NOMO-1 treated with DMSO at 0.1 percent for 48 hours (cell line): ENCODE measurements at regions not wholly inside any gene's neighbourhood (a gene's known extent, or its start where the extent isn't known, plus 50 kb on each side); places are given as distances from the start of the nearest gene placed in this dataset.
A peak's percentile ranks its signal among the peaks of the same experiment; 100 is the strongest.
"Not testable (repeated sequence)": the region's sequence is repeated elsewhere in the genome, so short reads cannot be mapped to it uniquely, and the experiment has no call there.

ENCODE experiments used
- DNase-seq: peaks from one replicate; lab custom pipeline; 2025; ENCODE audit not compliant: unreplicated experiment; lab: John Stamatoyannopoulos, UW

DNA sequence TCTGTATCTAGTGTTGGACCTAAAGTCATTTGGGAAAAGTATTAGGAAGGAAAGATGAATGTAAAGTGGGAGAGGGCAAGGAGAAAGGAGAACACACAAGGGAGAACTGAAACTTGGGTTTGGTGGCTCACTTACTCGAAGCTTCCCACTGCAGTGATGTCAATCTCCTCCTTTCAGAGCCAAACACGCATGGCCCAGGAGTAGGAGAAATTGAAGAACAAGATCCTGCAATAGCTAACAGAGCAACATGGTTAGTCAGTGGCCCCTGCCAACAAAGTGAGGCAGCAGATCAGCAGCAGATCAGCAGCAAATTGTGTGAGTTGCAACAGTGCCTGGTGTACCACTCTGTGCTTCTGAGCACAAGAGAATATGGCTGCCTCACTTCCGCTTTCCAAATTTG lies 366.4 kb downstream of the PSAT1 start:
- peak; percentile 16 for DNase-seq

DNA sequence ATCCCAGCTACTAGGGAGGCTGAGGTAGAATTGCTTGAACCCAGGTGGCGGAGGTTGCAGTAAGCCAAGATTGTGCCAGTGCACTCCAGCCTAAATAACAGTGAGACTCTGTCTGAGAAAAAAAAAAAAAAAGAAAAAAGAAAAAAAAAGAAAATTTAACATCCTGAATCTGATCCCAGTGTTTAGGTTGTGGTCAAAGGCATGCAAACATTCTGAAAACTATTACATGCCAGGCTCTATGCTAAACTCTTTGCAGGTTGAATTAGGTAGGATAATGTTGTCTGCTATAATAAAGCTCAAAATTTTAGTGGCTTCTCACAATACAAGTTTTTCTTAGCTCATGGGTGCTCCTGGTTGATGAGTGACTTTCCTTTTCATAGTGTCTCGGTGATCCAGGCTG lies 367.4 kb downstream of the PSAT1 start:
- DNase-seq = no peak

DNA sequence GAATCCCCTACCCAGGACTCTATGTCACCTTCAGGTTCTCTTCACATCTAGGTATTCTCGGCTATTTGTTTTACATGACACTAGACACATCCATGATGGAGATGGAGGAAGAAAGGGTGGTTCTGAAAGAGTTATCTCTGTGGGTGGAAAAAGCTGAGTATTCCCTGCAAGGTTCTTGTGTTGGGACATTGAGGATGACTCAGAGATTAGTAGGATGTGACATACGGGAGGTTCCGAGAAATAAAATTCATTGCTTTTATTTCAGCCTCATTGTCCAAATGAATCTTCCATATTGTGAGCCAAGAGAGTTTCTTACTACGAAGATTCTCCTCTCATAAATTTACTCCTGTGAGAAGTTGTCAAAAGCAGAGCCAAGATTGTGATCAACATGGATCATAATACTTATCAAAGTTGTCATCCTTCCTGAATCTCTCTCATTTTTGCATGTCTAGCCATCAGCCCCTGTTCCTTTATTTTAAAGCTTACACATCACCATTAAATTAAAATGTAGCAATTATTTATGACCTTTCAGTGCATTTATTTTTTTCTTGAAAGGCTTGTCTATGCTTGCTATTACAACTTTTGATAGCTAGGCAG lies 370.0 kb downstream of the PSAT1 start:
- no peak for DNase-seq

DNA sequence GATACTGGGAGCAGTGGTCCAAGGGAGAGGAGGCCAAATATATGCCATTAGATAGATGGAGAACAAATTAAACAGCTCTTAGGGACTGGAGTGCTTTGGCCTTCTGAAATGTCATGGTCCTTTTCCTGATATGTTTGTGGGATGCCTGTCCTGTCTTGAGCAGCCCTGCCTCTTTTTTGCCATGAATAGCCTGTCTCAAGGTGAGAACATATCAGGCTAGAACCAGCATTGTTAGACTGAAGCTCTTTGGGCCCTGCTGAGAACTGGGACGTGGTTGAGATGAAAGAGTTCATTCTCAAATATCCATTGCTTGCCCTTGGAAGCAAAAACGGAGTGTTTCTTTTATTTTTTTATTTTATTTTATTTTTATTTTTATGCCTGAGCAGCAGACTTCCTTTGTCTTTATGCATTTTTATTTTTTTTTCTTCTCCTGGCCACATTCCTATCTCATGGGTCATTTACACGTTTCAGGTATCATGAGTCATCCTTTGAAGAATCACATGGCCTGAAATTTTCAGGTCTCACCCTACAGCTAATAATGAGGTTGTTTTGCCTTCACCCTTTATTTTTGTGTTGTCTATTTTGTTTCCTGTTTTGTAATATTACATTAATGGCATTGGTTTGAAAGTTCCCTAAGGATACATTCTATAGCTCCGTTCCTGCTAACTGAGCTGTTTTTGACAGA lies 371.4 kb downstream of the PSAT1 start:
- DNase-seq = no peak

DNA sequence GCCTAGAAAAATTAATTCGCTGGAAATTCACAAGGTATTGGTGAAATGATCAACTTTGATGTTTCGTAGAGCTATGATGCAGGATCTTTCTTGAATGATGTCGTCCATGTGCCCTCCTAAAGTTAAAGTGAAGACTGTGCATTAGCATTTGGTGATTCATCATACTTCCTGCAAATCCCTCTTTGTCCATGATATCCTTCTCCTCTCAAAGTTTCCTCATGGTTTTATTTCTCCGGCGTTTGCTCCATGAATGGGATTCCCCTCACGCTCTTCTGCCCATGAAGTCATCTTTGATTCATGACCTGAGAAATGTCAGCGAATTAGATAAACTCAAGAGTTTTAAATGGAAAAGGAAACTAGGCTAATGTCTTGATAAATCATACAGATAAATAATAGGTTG lies 372.7 kb downstream of the PSAT1 start:
- no peak for DNase-seq

DNA sequence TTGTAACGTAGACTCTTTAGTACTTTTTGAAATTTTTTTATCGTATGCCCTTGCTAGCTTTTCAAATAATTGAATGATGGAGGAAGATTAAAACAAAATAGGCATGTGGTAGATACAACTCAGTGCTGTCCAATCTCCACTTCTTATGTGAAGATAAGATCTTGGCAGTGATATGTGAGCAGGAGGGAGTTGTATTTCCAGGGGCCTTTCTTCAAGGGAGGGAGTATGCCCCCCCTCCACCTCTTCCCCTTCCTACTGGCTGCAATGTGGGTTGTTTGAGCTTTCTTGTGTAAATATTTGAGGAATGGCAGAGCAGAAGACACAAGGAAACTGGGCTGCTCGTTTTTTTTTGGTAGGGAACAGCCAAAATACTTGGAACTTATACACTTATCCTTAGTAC lies 374.9 kb downstream of the PSAT1 start:
- DNase-seq = no peak

DNA sequence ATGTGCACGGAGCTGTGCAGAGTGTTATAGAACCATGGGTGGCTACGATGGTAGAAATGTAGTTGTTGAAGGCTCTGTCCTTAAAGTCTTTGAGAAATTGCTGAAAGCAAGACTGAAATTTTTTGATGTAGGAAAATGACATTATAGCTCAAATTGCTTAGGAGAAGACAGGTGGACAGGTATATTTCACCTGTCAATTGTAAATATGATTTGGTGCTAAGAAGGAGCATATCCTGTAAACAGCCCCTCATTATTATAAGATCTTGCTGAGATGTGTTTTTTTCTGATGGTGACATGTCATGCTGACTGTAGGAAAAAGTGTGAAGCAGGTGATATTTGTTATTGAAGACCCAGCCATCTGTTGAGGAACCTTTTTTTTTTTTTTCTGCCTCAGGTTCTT lies 377.9 kb downstream of the PSAT1 start:
- no peak for DNase-seq

DNA sequence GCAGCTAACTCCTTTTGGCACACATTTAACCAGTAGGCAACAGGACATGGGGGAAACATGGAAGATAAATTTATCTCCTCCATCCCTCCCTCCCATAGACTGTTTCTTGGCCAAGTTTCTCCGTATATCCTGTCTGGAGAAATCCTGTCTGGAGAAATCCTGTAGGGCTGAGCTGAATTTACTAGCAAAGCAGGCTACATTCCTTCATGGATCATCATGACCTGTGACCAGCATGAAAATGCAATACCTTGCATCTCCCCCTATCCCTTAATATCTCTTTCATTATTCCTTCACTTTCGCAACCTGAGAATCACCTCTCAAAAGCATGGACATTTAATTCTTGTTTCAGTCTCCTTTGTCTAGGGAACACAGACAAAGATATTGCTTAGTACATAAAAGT lies 379.1 kb downstream of the PSAT1 start:
- no peak for DNase-seq

DNA sequence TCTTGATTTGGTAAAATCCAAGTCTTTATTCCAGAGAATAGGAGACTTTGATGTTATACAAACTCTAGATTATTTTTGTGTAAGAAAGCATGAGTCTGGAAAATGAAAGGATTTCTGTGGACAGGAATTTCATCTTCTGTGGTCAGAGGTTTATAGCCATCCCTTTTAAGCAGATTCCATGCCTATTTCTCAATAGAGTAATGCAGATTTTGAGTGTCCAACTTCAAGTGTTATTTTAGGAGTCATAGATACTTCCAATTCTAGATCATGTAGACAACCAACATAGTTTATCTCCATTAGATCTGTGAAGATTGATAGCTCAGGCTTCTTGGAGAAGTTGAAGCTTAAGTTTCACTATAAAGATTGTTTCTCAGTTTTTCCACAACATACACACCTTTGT lies 379.7 kb downstream of the PSAT1 start:
- DNase-seq = no peak

DNA sequence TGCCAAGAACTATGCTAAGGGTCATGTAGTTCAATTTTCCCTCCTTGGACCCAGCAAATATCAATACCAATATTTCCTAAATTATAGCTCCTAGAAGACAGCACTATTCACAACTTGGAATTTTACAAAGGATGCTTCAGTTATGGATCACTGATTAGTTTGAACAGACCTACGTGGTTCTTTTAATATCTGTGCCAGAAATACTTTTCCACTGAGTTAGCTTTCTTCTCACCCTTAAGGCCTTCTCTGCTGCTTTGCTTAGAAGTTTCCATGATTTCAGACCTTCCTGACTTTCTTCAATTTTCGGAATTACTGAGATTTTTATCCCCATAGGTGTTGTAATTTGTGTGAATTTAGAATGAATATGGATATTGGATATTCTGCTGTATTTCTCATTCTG lies 380.4 kb downstream of the PSAT1 start:
- DNase-seq = no peak

DNA sequence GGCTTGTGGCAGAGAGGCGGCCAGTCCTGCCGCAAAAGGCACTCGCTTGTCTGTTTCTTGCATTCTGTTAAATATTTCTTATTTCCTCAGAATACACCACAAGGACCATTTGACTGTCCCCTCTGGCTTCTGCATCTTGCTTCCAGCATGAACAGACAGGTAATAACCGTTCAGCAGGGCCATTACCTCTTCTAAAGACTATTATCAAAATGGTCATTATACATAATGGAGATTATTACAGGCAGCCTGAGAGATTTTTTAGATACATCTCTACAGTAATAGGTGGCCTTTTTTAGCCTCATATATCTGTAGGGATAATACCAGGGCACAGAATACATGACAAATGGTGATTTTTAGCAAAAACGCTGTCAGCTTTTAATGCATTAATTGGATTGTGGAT lies 382.0 kb downstream of the PSAT1 start:
- DNase-seq = no peak

DNA sequence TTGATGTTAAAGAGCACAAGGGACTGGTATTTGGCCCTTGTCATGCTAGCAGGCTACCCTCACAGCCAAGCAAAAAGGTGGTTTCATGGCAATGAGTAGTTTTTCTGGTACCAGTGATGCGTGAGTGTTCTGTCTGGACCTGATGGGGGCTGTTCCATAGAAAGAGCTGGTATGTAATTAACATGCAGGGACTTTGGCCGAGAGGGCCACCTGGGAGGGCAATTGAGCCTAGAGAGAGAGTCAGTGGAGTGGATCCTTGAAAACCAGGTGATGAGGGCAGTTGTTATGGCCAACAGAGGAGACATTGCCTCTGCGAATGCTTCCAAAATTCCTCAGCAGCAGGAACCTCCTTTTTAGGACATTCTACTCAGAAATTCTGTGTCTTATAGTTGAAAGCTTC lies 383.3 kb downstream of the PSAT1 start:
- no peak for DNase-seq

DNA sequence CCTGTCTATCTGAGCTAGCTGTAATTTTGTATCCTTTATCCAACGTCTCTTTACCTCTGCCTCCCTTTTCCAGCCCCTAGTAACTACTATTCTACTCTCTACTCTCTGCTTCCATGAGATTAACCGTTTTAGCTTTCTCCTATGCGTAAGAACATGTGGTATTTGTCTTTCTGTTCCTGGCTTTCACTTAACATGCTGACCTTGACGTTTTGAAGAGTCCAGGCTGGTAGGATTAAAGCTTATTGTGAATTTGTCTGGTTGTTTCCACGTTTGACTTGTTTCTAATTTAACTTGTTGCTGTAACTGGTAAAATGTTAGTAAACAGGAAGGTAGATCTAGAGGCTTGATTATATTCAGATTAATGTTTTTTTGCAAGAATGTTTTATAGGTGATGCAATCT lies 385.3 kb downstream of the PSAT1 start:
- DNase-seq = no peak

DNA sequence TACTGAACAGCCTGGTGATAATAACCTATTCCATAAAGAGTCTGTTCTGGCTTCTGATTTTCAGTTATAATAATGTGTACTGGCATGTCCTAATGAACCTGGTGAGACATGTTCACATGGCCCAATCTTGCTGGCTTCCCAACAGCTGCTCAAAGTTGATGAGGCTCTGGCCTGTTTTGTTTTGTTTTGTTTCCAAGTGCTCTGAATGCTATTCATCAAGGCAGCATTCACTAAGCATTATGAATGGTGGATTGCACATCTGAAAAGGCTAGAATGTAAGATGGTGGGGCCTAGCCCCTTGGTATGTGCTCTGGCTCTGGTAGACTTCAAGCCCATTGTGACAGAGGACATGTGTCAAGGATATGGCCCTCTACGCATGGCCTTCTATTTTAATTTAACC lies 388.5 kb downstream of the PSAT1 start:
- DNase-seq = no peak

DNA sequence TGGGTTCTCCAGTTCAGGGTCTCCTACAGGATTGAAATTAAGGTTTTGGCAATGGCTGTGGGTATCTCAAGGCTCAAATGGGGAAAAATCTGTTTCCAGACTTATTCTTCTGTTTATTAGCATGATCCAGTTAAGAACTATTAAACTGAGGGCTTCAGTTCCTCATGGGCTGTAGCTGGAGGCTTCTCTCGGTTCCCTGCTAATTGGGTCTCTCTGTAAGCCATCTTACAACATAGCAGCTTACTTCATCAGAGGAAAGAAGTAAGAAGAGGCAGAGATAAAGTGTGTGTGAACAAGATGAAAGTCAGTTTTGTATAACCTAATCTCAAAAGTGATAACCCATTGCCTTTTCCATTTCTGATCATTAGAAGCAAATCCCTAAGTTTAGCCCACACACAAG lies 391.9 kb downstream of the PSAT1 start:
- no peak for DNase-seq

DNA sequence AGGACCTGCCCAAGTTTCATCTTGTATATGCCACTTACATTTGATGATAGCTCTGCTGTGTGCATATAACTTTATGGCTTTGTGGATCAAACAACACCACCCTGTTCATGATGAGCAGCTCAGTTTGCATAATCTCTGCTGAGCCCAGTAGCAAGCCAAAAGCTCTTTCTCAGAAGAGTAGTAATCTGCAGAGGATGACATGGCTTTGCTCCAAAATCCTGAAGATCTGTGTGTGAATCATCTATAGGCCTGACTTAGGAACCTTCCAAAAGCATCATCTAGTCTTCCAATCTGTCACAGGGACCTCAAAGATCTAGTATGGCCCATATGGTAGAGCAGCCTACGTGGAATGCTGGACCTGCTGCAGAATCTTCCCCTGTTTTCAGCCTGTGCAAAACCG lies 394.6 kb downstream of the PSAT1 start:
- no peak for DNase-seq

DNA sequence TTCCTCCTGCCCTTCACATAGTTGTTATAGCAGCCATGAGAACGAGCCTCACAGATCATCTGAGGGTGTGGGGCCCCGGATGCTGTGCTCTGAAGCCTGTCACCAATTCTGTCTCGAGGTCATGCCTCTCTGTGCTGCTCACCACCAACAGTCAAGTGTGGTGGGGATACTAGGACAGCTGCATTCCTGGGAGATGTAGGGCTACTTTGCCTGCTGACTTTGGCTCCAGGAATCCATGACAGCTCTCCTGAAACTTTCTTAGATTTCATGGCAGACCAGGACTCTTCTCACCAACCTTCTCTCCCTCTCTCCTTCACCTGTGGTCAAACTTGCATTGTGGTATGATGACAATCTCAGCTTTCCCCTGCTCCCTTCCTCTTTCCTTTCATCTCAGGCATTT lies 395.9 kb downstream of the PSAT1 start:
- DNase-seq = no peak

DNA sequence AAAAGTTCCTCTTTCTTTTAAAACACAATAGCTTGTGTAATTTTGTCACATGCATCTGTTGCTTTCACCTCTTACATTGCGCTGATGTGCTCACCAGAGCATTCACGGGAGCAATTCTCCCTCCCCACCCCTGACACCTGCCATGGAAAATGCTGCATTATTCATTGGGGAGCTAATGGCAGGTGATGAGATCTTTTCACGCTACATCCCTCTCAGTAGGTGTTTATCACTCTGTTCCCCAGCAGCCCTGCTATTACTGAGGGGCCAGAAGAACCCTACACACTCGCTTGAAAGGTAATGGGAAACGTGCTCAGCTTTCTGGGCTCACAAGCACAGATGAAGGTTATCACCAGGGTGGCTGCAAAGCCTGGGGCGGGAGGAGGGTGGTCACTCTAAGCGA lies 398.0 kb downstream of the PSAT1 start:
- no peak for DNase-seq

DNA sequence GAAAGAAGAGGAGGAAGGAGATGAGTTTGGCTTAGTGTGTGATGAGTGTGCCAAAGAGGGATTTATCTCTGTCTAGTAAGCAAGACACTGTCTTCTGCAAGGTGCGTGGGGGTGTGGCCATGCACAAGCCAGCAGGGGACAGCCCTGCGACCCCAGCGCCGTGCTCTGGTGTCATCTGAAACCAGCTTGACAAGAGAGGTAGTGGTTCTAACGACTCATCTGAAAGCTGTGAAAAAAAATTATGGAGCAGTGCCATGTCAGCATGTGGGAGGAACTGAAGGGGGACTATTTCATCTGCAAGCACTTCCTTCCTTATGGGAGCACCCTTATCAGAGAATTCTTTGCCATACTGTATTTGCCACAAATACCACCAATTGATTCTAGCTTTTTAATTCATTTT lies 398.6 kb downstream of the PSAT1 start:
- DNase-seq = no peak

DNA sequence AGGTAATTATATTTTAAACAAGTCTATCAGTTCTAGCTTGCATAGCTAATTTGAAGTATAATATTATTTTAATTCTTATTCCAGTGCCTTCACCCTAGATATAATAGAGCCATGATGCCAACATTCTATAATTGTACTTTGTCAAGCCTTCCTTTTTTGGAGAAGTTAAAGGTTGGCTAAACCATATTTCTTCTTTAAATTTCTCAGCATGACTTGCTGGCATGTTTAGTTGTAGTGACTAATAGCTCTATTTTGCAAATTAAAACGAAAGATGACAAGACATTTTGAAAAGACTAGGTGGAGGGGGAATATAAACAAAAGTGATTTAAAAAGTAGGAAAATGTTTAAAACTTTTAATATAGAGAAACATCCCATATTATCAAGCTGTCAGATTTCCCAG lies 400.7 kb downstream of the PSAT1 start:
- peak; percentile 38 for DNase-seq

DNA sequence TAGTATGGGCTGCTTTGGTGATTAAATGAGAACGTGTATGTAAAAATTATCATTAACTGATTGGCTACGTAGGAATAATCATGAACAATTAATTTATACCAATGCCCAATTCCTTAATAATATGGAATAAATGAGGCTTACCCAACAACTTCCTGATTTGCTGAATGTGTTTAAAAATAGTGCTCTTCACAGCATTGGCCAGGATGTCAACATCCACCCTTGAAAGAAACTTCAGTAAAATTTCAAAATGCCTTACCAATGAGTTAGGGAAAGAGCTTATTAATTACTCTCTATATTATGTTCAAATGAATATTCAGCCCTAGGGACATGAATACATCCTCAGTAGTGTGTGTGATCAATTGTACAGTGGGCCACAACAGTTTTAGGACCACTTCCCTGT lies 401.4 kb downstream of the PSAT1 start:
- DNase-seq = peak; percentile 40

DNA sequence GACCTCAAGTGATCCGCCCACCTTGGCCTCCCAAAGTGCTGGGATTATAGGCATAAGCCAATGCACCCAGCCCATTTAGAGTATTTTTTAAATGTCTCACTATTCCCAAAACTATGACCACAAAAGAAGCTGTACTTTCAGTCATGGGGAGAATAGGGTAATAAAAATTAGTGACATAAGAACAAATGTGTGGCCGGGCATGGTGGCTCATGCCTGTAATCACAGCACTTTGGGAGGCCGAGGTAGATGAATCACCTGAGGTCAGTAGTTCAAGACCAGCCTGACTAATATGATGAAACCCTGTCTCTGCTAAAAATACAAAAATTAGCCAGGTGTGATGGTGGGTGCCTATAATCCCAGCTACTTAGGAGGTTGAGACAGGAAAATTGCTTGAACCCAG lies 402.3 kb downstream of the PSAT1 start:
- DNase-seq = not testable (repeated sequence)

DNA sequence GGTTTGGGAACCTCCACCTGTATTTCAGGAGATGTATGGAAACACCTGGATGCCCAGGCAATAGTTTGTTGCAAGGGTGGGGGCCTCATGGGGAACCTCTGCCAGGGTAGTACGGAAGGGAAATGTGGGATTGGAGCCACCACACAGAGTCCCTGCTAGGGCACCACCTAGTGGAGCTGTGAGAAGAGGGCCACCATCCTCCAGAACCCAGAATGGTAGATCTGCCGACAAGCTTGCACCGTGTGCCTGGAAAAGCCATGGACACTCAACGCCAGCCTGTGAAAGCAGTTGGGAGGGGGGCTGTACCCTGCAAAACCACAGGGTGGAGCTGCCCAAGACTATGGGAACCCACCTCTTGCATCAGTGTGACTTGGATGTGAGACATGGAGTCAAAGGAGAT lies 407.2 kb downstream of the PSAT1 start:
- DNase-seq = not testable (repeated sequence)
